Heart left ventricle (tissue), 16 donors: ENCODE measurements at regions not wholly inside any gene's neighbourhood (a gene's known extent, or its start where the extent isn't known, plus 50 kb on each side); places are given as distances from the start of the nearest gene placed in this dataset.
"Not testable (repeated sequence)": the region's sequence is repeated elsewhere in the genome, so short reads cannot be mapped to it uniquely, and the experiment has no call there.

Experiments used
- ATAC-seq, 4 donors: fragments of 200-7000 bp; cut with Tn5 transposase; one replicate each; pipeline ENCODE4 v1.9.1; 2020 to 2022; ENCODE audit warnings: moderate library complexity in 4 of 4, mild to moderate bottlenecking in 3 of 4, moderate number of reproducible peaks in 1 of 4
- DNase-seq, 5 donors: peaks; one replicate each; pipeline ENCODE4 v3.0.0-alpha.2; 2020
- H3K27ac ChIP-seq, 12 donors: fragments of 200-600 bp; sonication (generic) in 4 of 12; one replicate each; pipeline versions ENCODE4 v1.5.0 to v1.8.0; 2016 to 2022; ENCODE audit warnings: mild to moderate bottlenecking in 2 of 12
- H3K27me3 ChIP-seq, 9 donors: fragments of 200-600 bp; sonication (generic) in 2 of 9; one replicate each; pipeline versions ENCODE4 v1.5.1 to v1.8.0; 2016 to 2022; ENCODE audit warnings: mild to moderate bottlenecking in 3 of 9
- H3K36me3 ChIP-seq, 9 donors: fragments of 200-600 bp; sonication (generic) in 2 of 9; one replicate each; pipeline versions ENCODE4 v1.5.0 to v1.8.0; 2018 to 2022; ENCODE audit warnings: mild to moderate bottlenecking in 2 of 9
- H3K4me1 ChIP-seq, 12 donors: fragments of 200-600 bp; sonication (generic) in 4 of 12; one replicate each; pipeline versions ENCODE4 v1.5.0 to v1.8.0; 2016 to 2022; ENCODE audit warnings: mild to moderate bottlenecking in 3 of 12
- H3K4me3 ChIP-seq, 12 donors: fragments of 200-600 bp; sonication (generic) in 4 of 12; one replicate each; pipeline versions ENCODE4 v1.5.0 to v1.8.0; 2017 to 2022; ENCODE audit warnings: mild to moderate bottlenecking in 9 of 12, moderate library complexity in 4 of 12
- H3K9me3 ChIP-seq, 12 donors: fragments of 200-600 bp; sonication (generic) in 4 of 12; one replicate each; pipeline versions ENCODE4 v1.5.0 to v1.8.0; 2016 to 2022; ENCODE audit warnings: mild to moderate bottlenecking in 1 of 12
- POLR2A ChIP-seq, 2 donors: fragments of 450-650 bp; IDR thresholded peaks; one replicate each; pipeline ENCODE4 v1.6.1; 2017; ENCODE audit warnings: antibody characterized with exemption in 2 of 2, mild to moderate bottlenecking in 2 of 2, moderate library complexity in 2 of 2
- WGBS, 4 donors: extraction: QIAGEN DNeasy Blood & Tissue Kit in 2 of 4; methylation state at CpG; one replicate each; pipeline versions ENCODE4 v1.1.5 to v1.1.7; 2013 to 2018; 5-methylcytosine and 5-hydroxymethylcytosine counted together
- intact Hi-C, 10 donors: fragments of 100-400 bp; cut with DNase I; formaldehyde crosslinking; loops; one replicate each; pipeline versions ENCODE4 v1.11.1 to v1.14.2; 2022
- TF ChIP-seq, protein P1 (sequence below), 12 donors: fragments of 200-600 bp; sonication (generic) in 4 of 12; IDR thresholded peaks; one replicate each; pipeline versions ENCODE4 v1.5.0 to v1.8.0; 2018 to 2022; ENCODE audit warnings: antibody characterized with exemption in 12 of 12, mild to moderate bottlenecking in 5 of 12
- donor health status: ischemic (EF 13 %, LVEDD 7.1; RV severe dilation, severe dysfunction).
- donor health status: healthy with polysubstance abuse.
- donor health status: DM: no; HTN: yes; CAD: no.
- donor health status: DM: no; HTN: no; CAD: no.
- donor health status: ischemic (EF 25% LVEDD 6.9; RV normal size, moderate dysfunction).
- donor health status: ischemic (EF 25% LVEDD 5.7; RV mildly dilated, moderate dysfunction).
- donor health status: healthy.
- donor health status: DM: yes; HTN: yes; CAD: no.
- donor health status: ischemic (EF 35%, LVEDD 5.7; RV mildly dilated, moderate dysfunction).
- donor health status: nonischemic (EF 11% LVEDD 7.7; RV severe dilation, severe dysfunction).
- donor health status: DM: yes; HTN: yes; CAD: no.
- donor health status: PGD.
- donor health status: ischemic (EF 29% LVEDD 5.4; RV normal size, mild dysfunction).
- donor health status: nonischemic (EF 23%, LVEDD 6.1; RV moderate dilation, normal function).

DNA sequence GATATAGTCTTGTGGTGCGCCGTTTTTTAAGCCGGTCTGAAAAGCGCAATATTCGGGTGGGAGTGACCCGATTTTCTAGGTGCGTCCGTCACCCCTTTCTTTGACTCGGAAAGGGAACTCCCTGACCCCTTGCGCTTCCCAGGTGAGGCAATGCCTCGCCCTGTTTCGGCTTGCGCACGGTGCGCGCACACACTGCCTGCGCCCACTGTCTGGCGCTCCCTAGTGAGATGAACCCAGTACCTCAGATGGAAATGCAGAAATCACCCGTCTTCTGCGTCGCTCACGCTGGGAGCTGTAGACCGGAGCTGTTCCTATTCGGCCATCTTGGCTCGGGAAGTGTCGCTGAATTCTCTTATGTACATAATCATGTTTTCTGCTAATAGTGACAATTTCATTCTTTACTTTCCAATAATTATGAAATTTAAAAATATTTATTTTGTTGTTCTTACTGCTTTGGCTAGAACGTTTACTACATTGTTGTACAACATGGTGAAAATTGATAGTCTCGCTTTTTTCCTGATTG is 61.2 kb upstream of the MINDY3 start:
- H3K4me1 ChIP-seq, result not testable (repeated sequence)

DNA sequence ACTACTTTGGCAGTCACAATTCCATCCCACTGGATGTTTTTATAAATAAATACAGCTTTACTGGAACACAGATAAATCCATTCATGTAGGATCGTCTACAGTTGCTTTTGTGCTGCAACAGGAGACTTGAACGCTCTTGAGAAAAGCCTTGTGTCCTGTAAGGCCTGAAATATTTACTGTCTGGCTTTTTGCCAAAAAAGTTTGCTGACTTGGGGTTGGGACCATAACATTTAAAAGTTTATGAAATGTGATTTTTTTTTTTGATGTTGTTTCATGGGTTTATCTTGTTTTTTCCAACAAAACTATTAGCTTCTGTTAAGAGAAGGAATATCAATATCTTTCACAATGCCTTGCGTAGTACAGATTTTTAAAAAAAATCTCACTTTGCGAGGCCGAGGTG is 71.1 kb upstream of the MINDY3 start:
- H3K4me1 ChIP-seq, result no peaks in the 10 kb centered on the region
- TF ChIP-seq, protein P1, sequence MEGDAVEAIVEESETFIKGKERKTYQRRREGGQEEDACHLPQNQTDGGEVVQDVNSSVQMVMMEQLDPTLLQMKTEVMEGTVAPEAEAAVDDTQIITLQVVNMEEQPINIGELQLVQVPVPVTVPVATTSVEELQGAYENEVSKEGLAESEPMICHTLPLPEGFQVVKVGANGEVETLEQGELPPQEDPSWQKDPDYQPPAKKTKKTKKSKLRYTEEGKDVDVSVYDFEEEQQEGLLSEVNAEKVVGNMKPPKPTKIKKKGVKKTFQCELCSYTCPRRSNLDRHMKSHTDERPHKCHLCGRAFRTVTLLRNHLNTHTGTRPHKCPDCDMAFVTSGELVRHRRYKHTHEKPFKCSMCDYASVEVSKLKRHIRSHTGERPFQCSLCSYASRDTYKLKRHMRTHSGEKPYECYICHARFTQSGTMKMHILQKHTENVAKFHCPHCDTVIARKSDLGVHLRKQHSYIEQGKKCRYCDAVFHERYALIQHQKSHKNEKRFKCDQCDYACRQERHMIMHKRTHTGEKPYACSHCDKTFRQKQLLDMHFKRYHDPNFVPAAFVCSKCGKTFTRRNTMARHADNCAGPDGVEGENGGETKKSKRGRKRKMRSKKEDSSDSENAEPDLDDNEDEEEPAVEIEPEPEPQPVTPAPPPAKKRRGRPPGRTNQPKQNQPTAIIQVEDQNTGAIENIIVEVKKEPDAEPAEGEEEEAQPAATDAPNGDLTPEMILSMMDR (IDR thresholded peaks at IDR 0.05), result no peak
- TF ChIP-seq POLR2A (IDR thresholded peaks at IDR 0.05), result no peak
- 76 to 86% (median 79%) methylated on average over 5 of the region's 5 CpGs for WGBS, 4 donors
- no peaks in the 10 kb centered on the region for H3K27me3 ChIP-seq
- no peak overlapping the region for H3K27ac ChIP-seq
- ATAC-seq (no peak), DNase-seq (no peak)
- intact Hi-C loops, result no loop called here
- no peaks in the 10 kb centered on the region for H3K36me3 ChIP-seq
- peaks cover 0 to 3% (median 0%) of the 10 kb centered on the region in 12 donors for H3K9me3 ChIP-seq
- H3K4me3 ChIP-seq, result no peak overlapping the region

More for the DNA sequence above, 61.2 kb upstream of the MINDY3 start:
- WGBS, 4 donors, result 94 to 96% (median 95%) methylated on average over 23 to 28 of the region's 28 CpGs
- ATAC-seq, intact Hi-C loops, H3K27me3 ChIP-seq, H3K4me3 ChIP-seq, H3K36me3 ChIP-seq, DNase-seq, H3K27ac ChIP-seq: not testable (repeated sequence)
- peaks cover 0 to 34% (median 0%) of the 10 kb centered on the region in 12 donors for H3K9me3 ChIP-seq

DNA sequence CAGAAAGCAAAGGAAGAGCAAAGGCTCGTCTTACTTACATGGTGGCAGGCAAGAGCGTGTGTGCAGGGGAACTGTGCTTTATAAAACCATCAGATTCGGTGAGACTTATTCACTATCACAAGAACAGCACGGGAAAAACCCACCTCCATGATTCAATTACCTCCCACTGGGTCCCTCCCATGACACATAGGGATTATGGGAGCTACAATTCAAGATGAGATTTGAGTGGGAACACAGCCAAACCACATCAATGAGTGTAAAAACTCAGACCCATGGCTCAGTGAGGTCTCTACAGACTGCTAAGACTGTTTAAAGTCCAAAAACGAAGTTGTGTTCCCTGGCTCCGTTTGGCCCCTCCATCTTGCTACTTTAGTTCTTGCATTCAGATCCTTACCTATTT is 79.2 kb upstream of the MINDY3 start:
- DNase-seq, ATAC-seq, H3K36me3 ChIP-seq, H3K4me3 ChIP-seq, intact Hi-C loops, H3K4me1 ChIP-seq, H3K27ac ChIP-seq, H3K9me3 ChIP-seq, H3K27me3 ChIP-seq: not testable (repeated sequence)
- WGBS, 4 donors, result 63 to 70% (median 67%) methylated on average over 6 of the region's 6 CpGs

DNA sequence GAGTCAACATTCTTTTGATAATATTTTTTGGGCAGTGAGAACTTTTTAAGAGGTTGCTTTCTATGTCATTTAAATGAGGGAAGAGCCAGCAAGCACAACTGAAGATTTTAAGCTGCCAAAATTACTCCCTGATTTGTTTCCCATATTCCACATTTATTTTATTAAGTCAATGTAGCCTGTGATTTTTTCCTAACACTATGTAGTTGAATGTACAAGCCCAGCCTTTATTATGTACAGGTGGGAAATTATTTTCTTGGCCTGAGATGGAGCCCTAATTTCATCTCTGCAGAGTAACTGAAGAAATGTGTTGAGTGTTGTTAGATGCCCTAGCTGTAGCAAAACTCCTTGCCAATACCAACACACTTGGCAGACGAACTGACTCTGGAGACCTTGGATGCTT is 83.1 kb upstream of the MINDY3 start:
- Histone ChIP-seq H3K9me3 (peaks cover 0 to 12% (median 0%) of the 10 kb centered on the region in 12 donors), H3K36me3 (no peaks in the 10 kb centered on the region), H3K27ac (no peak overlapping the region), H3K27me3 (peaks cover 0 to 7% (median 0%) of the 10 kb centered on the region in 9 donors), H3K4me1 (no peaks in the 10 kb centered on the region), H3K4me3 (no peak overlapping the region)
- intact Hi-C loops, result loop anchor here in 1 of 10 donors (5.0 kb wide), 1 partner anchor 1974 kb away; no protein-coding TSS in a partner anchor
- WGBS, 4 donors, result 25 to 68% (median 28%) methylated on average over 1 of the region's 1 CpG
- no peak for ATAC-seq
- TF ChIP-seq, protein P1 (IDR thresholded peaks at IDR 0.05), result no peak
- TF ChIP-seq POLR2A (IDR thresholded peaks at IDR 0.05), result no peak
- no peak for DNase-seq

DNA sequence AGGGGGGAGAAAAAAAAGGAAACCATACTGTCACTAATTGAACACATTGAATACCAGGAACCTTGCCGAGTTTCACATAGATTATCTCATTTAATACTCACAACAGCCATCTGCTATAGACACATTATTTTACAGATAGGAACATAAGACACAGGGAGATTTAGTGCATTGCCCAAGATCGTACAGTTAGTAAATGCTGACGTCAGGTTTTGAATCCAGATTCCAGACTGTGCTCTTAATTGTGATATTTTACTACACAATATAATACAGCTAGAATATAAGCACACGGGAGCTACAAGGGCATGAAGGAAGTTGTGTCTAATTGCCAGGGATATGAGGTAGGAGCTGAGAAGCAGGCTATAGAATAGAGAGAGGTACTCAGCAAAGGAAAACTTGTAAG is 93.9 kb upstream of the MINDY3 start:
- WGBS, 4 donors, result 79 to 85% (median 81%) methylated on average over 4 of the region's 4 CpGs
- ATAC-seq (no peak), DNase-seq (no peak)
- Histone ChIP-seq H3K27me3 (no peaks in the 10 kb centered on the region), H3K27ac (no peak overlapping the region), H3K4me3 (no peak overlapping the region), H3K4me1 (no peaks in the 10 kb centered on the region), H3K9me3 (peaks cover 0 to 6% (median 0%) of the 10 kb centered on the region in 12 donors), H3K36me3 (no peaks in the 10 kb centered on the region)
- intact Hi-C loops, result no loop called here
- TF ChIP-seq, protein P1 (IDR thresholded peaks at IDR 0.05), result no peak
- TF ChIP-seq POLR2A (IDR thresholded peaks at IDR 0.05), result no peak
